HEK293 (cell line): ENCODE measurements at regions not wholly inside any gene's neighbourhood (a gene's known extent, or its start where the extent isn't known, plus 50 kb on each side); places are given as distances from the start of the nearest gene placed in this dataset.

Experiments
- CTCF ChIA-PET: fragments of 350-600 bp; formaldehyde crosslinking; extraction: SDS; loops from one replicate; lab custom pipeline; 2021; ENCODE audit warnings: antibody characterized with exemption; lab: Yijun Ruan, JAX
- POLR2A ChIA-PET: fragments of 300-600 bp; formaldehyde crosslinking; extraction: SDS; loops from one replicate; lab custom pipeline; 2020; ENCODE audit warnings: antibody characterized with exemption, inconsistent platforms; lab: Yijun Ruan, JAX
- H3K27ac ChIP-seq: fragments of 200-500 bp; sonication (Bioruptor generic); 2 replicates; pipeline ENCODE4 v1.5.1; 2014; ENCODE audit warnings: low read depth, low read length, control low read depth, inconsistent platforms; ENCODE audit errors: extremely low read depth
- H3K36me3 ChIP-seq, 2 experiments: fragments of 200-500 bp in 1 of 2; sonication (Bioruptor generic) in 1 of 2; 1 replicate in 1 of 2; 2 replicates in 1 of 2; pipeline ENCODE4 v1.5.1; 2014 to 2017; ENCODE audit warnings: inconsistent platforms in 2 of 2, low read length in 2 of 2; ENCODE audit not compliant: control insufficient read depth in 2 of 2, insufficient read depth in 1 of 2
- H3K4me1 ChIP-seq: fragments of 200-500 bp; sonication (Bioruptor generic); 2 replicates; pipeline ENCODE4 v1.5.1; 2014; ENCODE audit warnings: mild to moderate bottlenecking, low read length, inconsistent platforms; ENCODE audit not compliant: control insufficient read depth, insufficient read depth
- H3K4me3 ChIP-seq: 2 replicates; pipeline ENCODE4 v1.5.1; 2011; ENCODE audit warnings: low read depth, mild to moderate bottlenecking, control low read depth, low read length, moderate library complexity
- H3K9me3 ChIP-seq: fragments of 200-500 bp; sonication (Bioruptor generic); 2 replicates; pipeline ENCODE4 v1.5.1; 2014; ENCODE audit warnings: low read depth, low read length, inconsistent platforms; ENCODE audit not compliant: control insufficient read depth, insufficient read depth
- ATF2 ChIP-seq: fragments of 450-650 bp; formaldehyde crosslinking; IDR thresholded peaks from 2 replicates; pipeline ENCODE4 v1.5.1; 2016; ENCODE audit warnings: missing biosample characterization, missing genetic modification characterization, low read depth
- BCL11A ChIP-seq: fragments of 450-650 bp; formaldehyde crosslinking; IDR thresholded peaks from 2 replicates; pipeline ENCODE4 v1.5.1; 2016; ENCODE audit warnings: low read depth, missing biosample characterization, missing genetic modification characterization
- BCL11B ChIP-seq: fragments of 450-650 bp; formaldehyde crosslinking; IDR thresholded peaks from 2 replicates; pipeline ENCODE4 v1.5.1; 2016; ENCODE audit warnings: low read depth, missing biosample characterization, missing genetic modification characterization
- SP3 ChIP-seq: fragments of 450-650 bp; formaldehyde crosslinking; IDR thresholded peaks from 2 replicates; pipeline ENCODE4 v1.5.1; 2016; ENCODE audit warnings: missing biosample characterization, missing genetic modification characterization
- TCF7L2 ChIP-seq: IDR thresholded peaks from 2 replicates; pipeline ENCODE4 v1.6.1; 2011; ENCODE audit warnings: low read depth, mild to moderate bottlenecking, inconsistent platforms, low read length, moderate library complexity, borderline replicate concordance
- ZBTB11 ChIP-seq: fragments of 450-650 bp; formaldehyde crosslinking; conservative IDR thresholded peaks from 2 replicates; pipeline ENCODE4 v1.5.1; 2016; ENCODE audit warnings: low read depth, missing biosample characterization, missing genetic modification characterization
- ZBTB26 ChIP-seq: fragments of 450-650 bp; formaldehyde crosslinking; optimal IDR thresholded peaks from 2 replicates; pipeline ENCODE3; 2016; ENCODE audit warnings: missing biosample characterization, mild to moderate bottlenecking, missing genetic modification characterization
- ZFP41 ChIP-seq: fragments of 450-650 bp; formaldehyde crosslinking; IDR thresholded peaks from 2 replicates; pipeline ENCODE4 v1.5.1; 2016; ENCODE audit warnings: missing biosample characterization, missing genetic modification characterization, borderline replicate concordance
- ZNF16 ChIP-seq: fragments of 450-650 bp; formaldehyde crosslinking; IDR thresholded peaks from 2 replicates; pipeline ENCODE4 v1.5.1; 2016; ENCODE audit warnings: low read depth, missing biosample characterization, missing genetic modification characterization
- ZNF2 ChIP-seq: fragments of 450-650 bp; formaldehyde crosslinking; IDR thresholded peaks from 2 replicates; pipeline ENCODE4 v1.5.1; 2016; ENCODE audit warnings: missing biosample characterization, missing genetic modification characterization
- ZNF202 ChIP-seq: fragments of 450-650 bp; formaldehyde crosslinking; IDR thresholded peaks from 2 replicates; pipeline ENCODE4 v1.5.1; 2016; ENCODE audit warnings: missing biosample characterization, missing genetic modification characterization, borderline replicate concordance
- ZNF248 ChIP-seq: fragments of 450-650 bp; formaldehyde crosslinking; IDR thresholded peaks from 2 replicates; pipeline ENCODE4 v1.5.1; 2017; ENCODE audit warnings: missing biosample characterization, missing genetic modification characterization
- ZNF280C ChIP-seq: fragments of 450-650 bp; formaldehyde crosslinking; IDR thresholded peaks from 2 replicates; pipeline ENCODE4 v1.5.1; 2016; ENCODE audit warnings: missing biosample characterization, missing genetic modification characterization
- ZNF292 ChIP-seq: fragments of 450-650 bp; formaldehyde crosslinking; IDR thresholded peaks from 2 replicates; pipeline ENCODE4 v1.5.1; 2016; ENCODE audit warnings: low read depth, missing biosample characterization, missing genetic modification characterization, borderline replicate concordance
- ZNF585B ChIP-seq: fragments of 450-650 bp; formaldehyde crosslinking; IDR thresholded peaks from 2 replicates; pipeline ENCODE4 v1.5.1; 2016; ENCODE audit warnings: missing biosample characterization, missing genetic modification characterization
- ZNF626 ChIP-seq: fragments of 450-650 bp; sonication (Bioruptor Pico); formaldehyde crosslinking; IDR thresholded peaks from 2 replicates; pipeline ENCODE4 v1.5.1; 2018; ENCODE audit warnings: missing biosample characterization, missing genetic modification characterization, inconsistent platforms
- ZNF629 ChIP-seq: fragments of 450-650 bp; formaldehyde crosslinking; IDR thresholded peaks from 2 replicates; pipeline ENCODE4 v1.5.1; 2017; ENCODE audit warnings: missing biosample characterization, missing genetic modification characterization
- ZNF76 ChIP-seq: fragments of 450-650 bp; formaldehyde crosslinking; IDR thresholded peaks from 2 replicates; pipeline ENCODE4; 2016; ENCODE audit warnings: low read depth, missing biosample characterization, missing genetic modification characterization, borderline replicate concordance
- ZNF768 ChIP-seq: fragments of 450-650 bp; formaldehyde crosslinking; IDR thresholded peaks from 2 replicates; pipeline ENCODE4 v1.5.1; 2018; ENCODE audit warnings: missing biosample characterization, mild to moderate bottlenecking, missing genetic modification characterization

- Histone ChIP-seq H3K4me3 (no peak overlapping the region), H3K27ac (no peak overlapping the region), H3K36me3 (no peaks in the 10 kb centered on the region), H3K9me3 (no peaks in the 10 kb centered on the region), H3K4me1 (no peaks in the 10 kb centered on the region)
- ChIA-PET POLR2A (no interaction called here), CTCF (interaction anchor here (0.6 to 0.8 kb wide), 2 partner anchors 192 to 319 kb away, joined by 3 to 6 read pairs; no protein-coding TSS in a partner anchor)
- no peak for TF ChIP-seq ZNF202 (tag by site-specific recombination)
- no peak for TF ChIP-seq ZNF629 (tag by site-specific recombination)
- no peak for TF ChIP-seq BCL11A (tag by site-specific recombination)
- no peak for TF ChIP-seq SP3 (tag by site-specific recombination)
- TF ChIP-seq ZNF292 = no peak
- TF ChIP-seq ATF2 (tag by site-specific recombination) = no peak
- TF ChIP-seq ZNF76 (tag by site-specific recombination) = no peak
- TF ChIP-seq ZNF626 (tag by site-specific recombination) = no peak
- no peak for TF ChIP-seq ZNF280C (tag by site-specific recombination)
- TF ChIP-seq ZNF768 = no peak
- no peak for TF ChIP-seq BCL11B
- TF ChIP-seq ZBTB11 (tag by site-specific recombination) = no peak
- no peak for TF ChIP-seq ZNF16 (tag by site-specific recombination)
Observed at GRCh38 chr14:34168656-34169055, 217.8 kb upstream of the EGLN3 start.

- Histone ChIP-seq H3K9me3 (no peaks in the 10 kb centered on the region), H3K4me1 (no peaks in the 10 kb centered on the region)
- CTCF ChIA-PET = no interaction called here
- TF ChIP-seq TCF7L2 (no peak), ZFP41 (tag by site-specific recombination) (no peak), ZNF585B (tag by site-specific recombination) (no peak), ZBTB26 (no peak), ZNF248 (tag by site-specific recombination) (no peak), ZNF2 (no peak)
- TF ChIP-seq, all 188 proteins: peak for 0
- H3K4me3 ChIP-seq = no peak overlapping the region
- H3K27ac ChIP-seq = no peak overlapping the region
- H3K36me3 ChIP-seq = no peaks in the 10 kb centered on the region
- POLR2A ChIA-PET = no interaction called here
Observed at GRCh38 chr14:34165847-34166350, 215.0 kb upstream of the EGLN3 start.
